ENCODE measurements at regions not wholly inside any gene's neighbourhood (a gene's known extent, or its start where the extent isn't known, plus 50 kb on each side); places are given as distances from the start of the nearest gene placed in this dataset.

- no peak for TF ChIP-seq CTCF (conservative IDR thresholded peaks at IDR 0.05)
- H3K4me3 Mint-ChIP-seq: no peak overlapping the region
- no peaks in the 10 kb centered on the region for H3K9me3 Mint-ChIP-seq
- H3K36me3 Mint-ChIP-seq: no peaks in the 10 kb centered on the region
- no peaks in the 10 kb centered on the region for H3K27me3 Mint-ChIP-seq
- H3K4me1 Mint-ChIP-seq (ENCODE audit: unreplicated experiment): peaks cover 12% of the 10 kb centered on the region
- DNase-seq (ENCODE audit: extremely low spot score, unreplicated experiment): no peak
- no peak overlapping the region for H3K27ac Mint-ChIP-seq
Observed at GRCh38 chr2:203789618-203790017, 78.0 kb upstream of the CTLA4 start.

GRCh38 chr2:203790134-203790852, 77.3 kb upstream of the CTLA4 start:
- peaks cover 10% of the 10 kb centered on the region for H3K4me1 Mint-ChIP-seq (ENCODE audit: unreplicated experiment)
- H3K4me3 Mint-ChIP-seq: no peak overlapping the region
- no peaks in the 10 kb centered on the region for H3K27me3 Mint-ChIP-seq
- no peak overlapping the region for H3K27ac Mint-ChIP-seq
- TF ChIP-seq CTCF (conservative IDR thresholded peaks at IDR 0.05): no peak
- H3K36me3 Mint-ChIP-seq: no peaks in the 10 kb centered on the region
- no peaks in the 10 kb centered on the region for H3K9me3 Mint-ChIP-seq
- DNase-seq (ENCODE audit: extremely low spot score, unreplicated experiment): no peak

- TF ChIP-seq CTCF (conservative IDR thresholded peaks at IDR 0.05): no peak
- no peaks in the 10 kb centered on the region for H3K4me1 Mint-ChIP-seq (ENCODE audit: unreplicated experiment)
- H3K27me3 Mint-ChIP-seq: no peaks in the 10 kb centered on the region
- DNase-seq (ENCODE audit: extremely low spot score, unreplicated experiment): no peak
- no peak overlapping the region for H3K4me3 Mint-ChIP-seq
- no peaks in the 10 kb centered on the region for H3K36me3 Mint-ChIP-seq
- no peak overlapping the region for H3K27ac Mint-ChIP-seq
- no peaks in the 10 kb centered on the region for H3K9me3 Mint-ChIP-seq
Observed at GRCh38 chr2:203796248-203797010, 71.1 kb upstream of the CTLA4 start.

GRCh38 chr2:203797276-203797675, 70.3 kb upstream of the CTLA4 start:
- no peaks in the 10 kb centered on the region for H3K9me3 Mint-ChIP-seq
- no peaks in the 10 kb centered on the region for H3K27me3 Mint-ChIP-seq
- H3K27ac Mint-ChIP-seq: no peak overlapping the region
- H3K4me1 Mint-ChIP-seq (ENCODE audit: unreplicated experiment): no peaks in the 10 kb centered on the region
- TF ChIP-seq CTCF (conservative IDR thresholded peaks at IDR 0.05): no peak
- no peaks in the 10 kb centered on the region for H3K36me3 Mint-ChIP-seq
- no peak for DNase-seq (ENCODE audit: extremely low spot score, unreplicated experiment)
- no peak overlapping the region for H3K4me3 Mint-ChIP-seq

GRCh38 chr2:203797712-203798111, 69.9 kb upstream of the CTLA4 start:
- no peak for DNase-seq (ENCODE audit: extremely low spot score, unreplicated experiment)
- Mint-ChIP-seq H3K36me3 (no peaks in the 10 kb centered on the region), H3K27me3 (no peaks in the 10 kb centered on the region), H3K9me3 (no peaks in the 10 kb centered on the region), H3K27ac (no peak overlapping the region), H3K4me3 (no peak overlapping the region), H3K4me1 (ENCODE audit: unreplicated experiment) (no peaks in the 10 kb centered on the region)
- no peak for TF ChIP-seq CTCF (conservative IDR thresholded peaks at IDR 0.05)
